ENCODE measurements at regions not wholly inside any gene's neighbourhood (a gene's known extent, or its start where the extent isn't known, plus 50 kb on each side); places are given as distances from the start of the nearest gene placed in this dataset.
"Not testable (repeated sequence)": the region's sequence is repeated elsewhere in the genome, so short reads cannot be mapped to it uniquely, and the experiment has no call there.

- DNase-seq = no peak
- in situ Hi-C loops (cut with HindIII; ENCODE audit: low pct_ligation_motif_present, low pct_unique_long_range_greater_than_20kb, low sequenced_read_pairs) = no loop called here
Measured at GRCh38 chr14:89095036-89095435, 270.6 kb downstream of the TTC8 start.

- in situ Hi-C loops (cut with HindIII; ENCODE audit: low pct_ligation_motif_present, low pct_unique_long_range_greater_than_20kb, low sequenced_read_pairs) = no loop called here
- no peak for DNase-seq
Measured at GRCh38 chr14:89096946-89097345, 272.5 kb downstream of the TTC8 start.

DNA sequence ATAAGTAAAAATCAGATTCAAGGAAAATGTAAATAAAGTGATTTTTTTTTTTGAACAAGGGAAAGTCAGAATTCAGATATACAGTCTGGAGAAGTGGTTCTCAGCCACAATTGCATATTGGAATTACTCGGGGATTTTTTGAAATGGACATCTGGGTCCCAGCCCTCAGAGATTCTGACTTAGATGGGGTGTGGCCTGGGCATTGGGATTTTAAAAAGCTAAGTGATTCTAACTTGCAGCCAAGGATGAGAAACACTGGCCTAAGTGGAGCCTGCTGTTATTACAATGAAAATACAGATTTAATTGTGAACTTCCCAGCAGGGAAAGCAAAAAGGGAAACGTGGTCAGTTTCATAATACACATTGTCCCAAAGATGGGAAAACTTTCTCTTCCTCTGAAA is 273.8 kb downstream of the TTC8 start:
- DNase-seq = no peak
- in situ Hi-C loops (cut with HindIII; ENCODE audit: low pct_ligation_motif_present, low pct_unique_long_range_greater_than_20kb, low sequenced_read_pairs) = no loop called here

DNA sequence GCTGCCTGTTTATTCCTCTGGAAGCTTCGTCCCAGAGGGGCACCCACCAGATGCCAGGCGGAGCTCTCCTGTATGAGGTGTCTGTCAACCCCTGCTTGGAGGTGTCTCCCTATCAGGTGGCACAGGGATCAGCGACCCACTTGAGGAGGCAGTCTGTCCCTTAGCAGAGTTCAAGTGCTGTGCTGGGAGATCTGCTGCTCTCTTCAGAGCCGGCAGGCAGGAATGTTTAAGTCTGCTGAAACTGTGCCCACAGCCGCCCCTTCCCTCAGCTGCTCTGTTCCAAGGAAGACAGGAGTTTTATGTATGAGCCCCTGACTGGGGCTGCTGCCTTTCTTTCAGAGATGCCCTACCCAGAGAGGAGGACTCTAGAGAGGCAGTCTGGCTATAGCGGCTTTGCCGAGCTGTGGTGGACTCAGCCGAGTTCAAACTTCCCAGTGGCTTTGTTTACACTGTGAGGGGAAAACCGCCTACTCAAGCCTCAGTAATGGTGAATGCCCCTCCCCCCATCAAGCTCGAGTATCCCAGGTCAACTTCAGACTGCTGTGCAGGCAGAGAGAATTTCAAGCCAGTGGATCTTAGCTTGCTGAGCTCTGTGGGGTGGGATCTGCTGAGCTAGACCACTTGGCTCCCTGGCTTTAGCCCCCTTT is 279.8 kb downstream of the TTC8 start:
- DNase-seq; in situ Hi-C loops (cut with HindIII; ENCODE audit: low pct_ligation_motif_present, low pct_unique_long_range_greater_than_20kb, low sequenced_read_pairs): not testable (repeated sequence)

DNA sequence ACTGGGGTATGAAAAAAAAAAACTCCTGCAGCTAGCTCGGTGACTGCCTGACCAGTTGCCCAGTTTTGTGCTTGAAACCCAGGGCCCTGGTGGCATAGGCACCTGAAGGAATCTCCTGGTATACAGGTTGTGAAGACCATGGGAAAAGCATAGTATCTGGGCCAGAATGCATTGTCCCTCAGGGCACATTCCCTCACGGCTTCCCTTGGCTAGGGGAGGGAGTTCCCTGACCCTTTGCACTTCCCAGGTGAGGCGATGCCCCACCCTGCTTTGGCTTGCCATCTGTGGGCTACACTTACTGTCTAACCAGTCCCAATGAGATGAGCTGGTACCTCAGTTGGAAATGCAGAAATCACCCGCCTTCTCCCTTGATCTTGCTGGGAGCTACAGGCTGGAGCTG is 280.4 kb downstream of the TTC8 start:
- DNase-seq; in situ Hi-C loops (cut with HindIII; ENCODE audit: low pct_ligation_motif_present, low pct_unique_long_range_greater_than_20kb, low sequenced_read_pairs): not testable (repeated sequence)

Data from ACHN (cell line).